Thoracic aorta (tissue), 2 donors: ENCODE measurements at regions not wholly inside any gene's neighbourhood (a gene's known extent, or its start where the extent isn't known, plus 50 kb on each side); places are given as distances from the start of the nearest gene placed in this dataset.

ENCODE experiments used
- ATAC-seq: fragments of 150-250 bp; one replicate; pipeline ENCODE4 v1.8.0; 2017; ENCODE audit warnings: low read depth; ENCODE audit not compliant: insufficient number of reproducible peaks, low FRiP score
- DNase-seq: peaks from one replicate; pipeline ENCODE4 v3.0.0-alpha.2; 2020; ENCODE audit warnings: low spot score
- H3K27ac ChIP-seq, 2 donors: fragments of 200-600 bp; sonication (generic); 1 replicate in 1 of 2; 2 replicates in 1 of 2; pipeline ENCODE4 v1.5.1; 2016; ENCODE audit warnings: mild to moderate bottlenecking in 2 of 2, moderate library complexity in 2 of 2
- H3K27me3 ChIP-seq: fragments of 200-600 bp; sonication (generic); replicated peaks from 2 replicates; pipeline ENCODE4 v1.6.0; 2016; ENCODE audit warnings: mild to moderate bottlenecking; ENCODE audit not compliant: insufficient read depth
- H3K36me3 ChIP-seq: fragments of 200-600 bp; sonication (generic); one replicate; pipeline ENCODE4 v1.5.1; 2016
- H3K4me1 ChIP-seq, 2 donors: fragments of 200-600 bp; sonication (generic); 1 replicate in 1 of 2; 2 replicates in 1 of 2; pipeline versions ENCODE4 v1.5.1 to v1.6.0; 2016; ENCODE audit warnings: low read depth in 2 of 2, mild to moderate bottlenecking in 1 of 2; ENCODE audit not compliant: control insufficient read depth in 1 of 2
- H3K4me3 ChIP-seq: fragments of 200-600 bp; sonication (generic); 2 replicates; pipeline ENCODE4 v1.5.1; 2016; ENCODE audit warnings: mild to moderate bottlenecking
- H3K9me3 ChIP-seq: fragments of 200-600 bp; sonication (generic); 2 replicates; pipeline ENCODE4 v1.5.1; 2016
- CTCF ChIP-seq: fragments of 200-600 bp; sonication (generic); IDR thresholded peaks from one replicate; pipeline ENCODE4 v1.5.1; 2019; ENCODE audit warnings: antibody characterized with exemption

DNA sequence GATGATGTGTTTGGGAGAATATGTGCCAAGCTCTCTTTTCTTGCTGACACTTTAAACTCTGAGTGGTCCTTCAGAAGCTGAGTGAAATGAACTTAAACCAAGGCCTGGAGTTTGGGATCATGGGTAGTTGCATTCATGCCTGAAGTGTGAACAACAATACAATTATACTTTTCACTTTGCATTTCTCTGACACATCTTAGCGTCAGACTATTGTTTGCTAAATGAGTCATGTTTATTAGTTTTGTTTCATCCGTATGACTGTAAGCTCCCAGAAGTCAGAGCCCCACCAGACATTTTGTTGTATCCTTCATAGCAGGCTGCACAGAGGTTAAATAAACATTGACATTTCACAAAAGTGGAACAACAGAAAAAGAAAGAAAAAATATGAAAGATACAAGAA, 542.6 kb downstream of the TUSC7 start:
- H3K4me1 ChIP-seq: no peaks in the 10 kb centered on the region
- H3K27ac ChIP-seq: no peak overlapping the region
- DNase-seq: no peak
- no peak for TF ChIP-seq CTCF
- H3K36me3 ChIP-seq: no peaks in the 10 kb centered on the region
- no peaks in the 10 kb centered on the region for H3K27me3 ChIP-seq
- H3K9me3 ChIP-seq: no peaks in the 10 kb centered on the region
- no peak overlapping the region for H3K4me3 ChIP-seq
- ATAC-seq: no peak

GRCh38 chr3:117252651-117253050, 543.1 kb downstream of the TUSC7 start:
- no peak overlapping the region for H3K27ac ChIP-seq
- H3K4me1 ChIP-seq: no peaks in the 10 kb centered on the region
- no peak overlapping the region for H3K4me3 ChIP-seq
- no peak for DNase-seq
- H3K27me3 ChIP-seq: no peaks in the 10 kb centered on the region
- H3K36me3 ChIP-seq: no peaks in the 10 kb centered on the region
- TF ChIP-seq CTCF: no peak
- no peak for ATAC-seq
- no peaks in the 10 kb centered on the region for H3K9me3 ChIP-seq

- ATAC-seq (no peak), DNase-seq (no peak)
- TF ChIP-seq CTCF: no peak
- Histone ChIP-seq H3K4me1 (no peaks in the 10 kb centered on the region), H3K36me3 (no peaks in the 10 kb centered on the region), H3K27ac (no peak overlapping the region), H3K9me3 (no peaks in the 10 kb centered on the region), H3K27me3 (no peaks in the 10 kb centered on the region), H3K4me3 (no peak overlapping the region)
These were observed 544.1 kb downstream of the TUSC7 start for GRCh38 chr3:117253636-117254035.

DNA sequence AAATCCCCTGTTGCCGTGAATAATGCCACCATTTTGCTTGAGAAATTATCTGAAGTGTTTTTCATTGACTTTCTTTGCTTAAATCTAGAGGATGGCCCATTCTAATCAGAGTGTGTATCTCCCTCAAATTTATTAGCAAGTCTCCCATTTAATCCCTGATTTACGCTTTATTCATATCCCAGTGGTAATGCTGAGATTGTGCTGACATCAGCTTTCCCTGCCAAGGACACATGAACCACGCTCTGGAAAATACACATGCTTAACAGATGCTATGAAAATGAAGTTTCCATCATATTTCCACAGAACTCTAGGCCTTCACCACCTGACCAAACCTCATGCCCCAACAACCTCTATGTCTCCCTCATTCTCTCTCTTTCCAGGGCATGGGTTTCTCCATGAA, 545.4 kb downstream of the TUSC7 start:
- Histone ChIP-seq H3K27me3 (no peaks in the 10 kb centered on the region), H3K9me3 (no peaks in the 10 kb centered on the region), H3K4me3 (no peak overlapping the region), H3K4me1 (no peaks in the 10 kb centered on the region), H3K36me3 (no peaks in the 10 kb centered on the region), H3K27ac (no peak overlapping the region)
- TF ChIP-seq CTCF: no peak
- ATAC-seq (no peak), DNase-seq (no peak)

GRCh38 chr3:117255736-117256135, 546.2 kb downstream of the TUSC7 start:
- H3K4me1 ChIP-seq: no peaks in the 10 kb centered on the region
- DNase-seq (no peak), ATAC-seq (no peak)
- no peak overlapping the region for H3K27ac ChIP-seq
- no peak for TF ChIP-seq CTCF
- H3K27me3 ChIP-seq: no peaks in the 10 kb centered on the region
- H3K36me3 ChIP-seq: no peaks in the 10 kb centered on the region
- no peak overlapping the region for H3K4me3 ChIP-seq
- no peaks in the 10 kb centered on the region for H3K9me3 ChIP-seq
